NT2/D1 (cell line): ENCODE measurements at regions not wholly inside any gene's neighbourhood (a gene's known extent, or its start where the extent isn't known, plus 50 kb on each side); places are given as distances from the start of the nearest gene placed in this dataset.

ENCODE experiments used
- DNase-seq: peaks from one replicate; pipeline ENCODE4 v3.0.0-alpha.2; 2011; ENCODE audit warnings: low read depth, low spot score
- H3K27me3 ChIP-seq: 2 replicates; pipeline ENCODE4 v1.6.0; 2011; ENCODE audit warnings: mild to moderate bottlenecking; ENCODE audit not compliant: insufficient read length, insufficient read depth
- H3K36me3 ChIP-seq: 2 replicates; pipeline ENCODE4 v1.6.1; 2011; ENCODE audit warnings: mild to moderate bottlenecking, low read length, mixed read lengths; ENCODE audit not compliant: insufficient read depth, insufficient read length
- H3K4me1 ChIP-seq: 2 replicates; pipeline ENCODE4 v1.5.1; 2011; ENCODE audit not compliant: insufficient read depth, insufficient read length
- H3K4me3 ChIP-seq: 2 replicates; pipeline ENCODE4 v1.5.1; 2011; ENCODE audit warnings: low read depth; ENCODE audit not compliant: insufficient read length
- H3K9ac ChIP-seq: 2 replicates; pipeline ENCODE4 v1.6.0; 2011; ENCODE audit warnings: low read depth; ENCODE audit not compliant: insufficient read length
- H3K9me3 ChIP-seq: 2 replicates; pipeline ENCODE4 v1.5.1; 2011; ENCODE audit warnings: mild to moderate bottlenecking, low read length; ENCODE audit not compliant: insufficient read depth
- SUZ12 ChIP-seq: IDR thresholded peaks from 2 replicates; pipeline ENCODE4 v1.6.1; 2011; ENCODE audit not compliant: insufficient read length, insufficient read depth; ENCODE audit errors: extremely low read depth
- YY1 ChIP-seq: IDR thresholded peaks from 2 replicates; pipeline ENCODE4 v1.6.1; 2011; ENCODE audit not compliant: insufficient read length, insufficient read depth
- ZNF274 ChIP-seq: IDR thresholded peaks from 2 replicates; pipeline ENCODE4 v1.6.1; 2011; ENCODE audit warnings: mild to moderate bottlenecking, low read depth, low read length

DNA sequence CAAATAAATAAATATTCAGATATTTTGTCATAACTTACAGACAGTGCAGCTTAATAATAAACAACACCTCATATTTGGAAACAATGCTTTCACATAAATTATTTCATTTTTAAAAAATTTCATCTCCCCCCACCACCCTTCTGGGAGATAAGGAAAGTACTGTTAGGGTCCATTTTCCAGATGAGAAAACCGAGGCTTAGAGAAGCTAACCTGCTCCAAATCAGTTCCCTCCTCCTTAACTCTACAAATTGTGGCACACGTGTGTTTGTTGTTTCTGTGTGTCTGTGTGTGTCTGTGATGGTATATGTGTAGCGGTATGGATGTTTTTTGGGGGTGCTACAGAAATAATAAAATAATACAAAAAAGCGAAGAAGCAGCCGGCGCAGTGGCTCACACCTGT is 54.2 kb upstream of the NAA20 start:
- Histone ChIP-seq H3K9ac (no peak overlapping the region), H3K36me3 (peaks cover 2% of the 10 kb centered on the region), H3K27me3 (no peaks in the 10 kb centered on the region), H3K9me3 (no peaks in the 10 kb centered on the region), H3K4me3 (no peak overlapping the region), H3K4me1 (peaks cover 5% of the 10 kb centered on the region)
- no peak for TF ChIP-seq ZNF274
- TF ChIP-seq SUZ12 = no peak
- TF ChIP-seq YY1 = no peak
- DNase-seq = no peak

DNA sequence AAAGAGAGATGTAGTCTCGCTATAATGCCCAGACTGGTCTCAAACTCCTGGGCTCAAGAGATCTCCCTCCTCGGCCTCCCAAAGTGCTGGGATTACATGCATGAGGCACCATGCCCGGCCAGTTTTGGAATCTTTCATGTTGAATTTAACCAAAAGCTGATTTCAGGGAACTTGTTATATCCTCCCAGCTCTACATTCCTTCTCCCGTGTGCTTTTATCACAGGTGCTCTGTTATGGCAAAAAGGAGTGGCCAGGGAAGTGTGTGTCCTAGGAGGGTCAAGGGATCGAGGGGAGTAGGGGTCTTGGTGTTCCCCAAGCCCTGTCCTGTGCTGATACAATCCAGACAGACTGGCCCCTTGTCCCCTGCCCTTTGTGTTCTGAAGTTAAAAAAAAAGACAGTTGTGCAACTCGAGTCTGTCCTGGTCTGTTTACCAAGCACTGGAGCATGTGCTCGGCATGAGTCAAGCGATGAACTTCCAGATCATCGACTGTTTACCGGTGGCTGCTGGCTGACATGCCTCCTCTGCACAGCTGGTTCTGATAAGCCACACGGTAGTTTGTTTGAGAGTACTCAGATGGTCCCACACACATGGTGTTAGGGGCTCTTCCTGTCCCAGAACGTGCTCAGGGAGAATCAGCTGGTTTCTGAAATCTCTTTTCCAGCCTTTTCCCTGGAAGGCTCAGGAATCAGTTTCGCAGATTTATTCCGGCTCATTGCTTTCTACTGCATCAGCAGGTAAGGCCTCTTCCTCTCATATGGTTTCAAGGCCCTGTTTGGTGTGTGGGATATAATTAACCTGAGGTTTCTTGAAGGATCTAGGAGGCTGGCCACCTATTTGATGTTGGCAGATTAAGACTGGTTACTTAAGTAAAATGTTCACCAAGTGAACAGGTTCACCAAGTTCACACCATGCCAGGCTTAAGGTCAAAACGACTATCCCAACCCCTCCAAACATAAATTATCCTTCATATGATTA is 52.6 kb upstream of the NAA20 start:
- H3K27me3 ChIP-seq = no peaks in the 10 kb centered on the region
- no peak overlapping the region for H3K4me3 ChIP-seq
- DNase-seq = no peak
- H3K36me3 ChIP-seq = peaks cover 2% of the 10 kb centered on the region
- TF ChIP-seq ZNF274 = no peak
- TF ChIP-seq SUZ12 = no peak
- TF ChIP-seq YY1 = no peak
- H3K4me1 ChIP-seq = peaks cover 2% of the 10 kb centered on the region
- H3K9me3 ChIP-seq = no peaks in the 10 kb centered on the region
- no peak overlapping the region for H3K9ac ChIP-seq

DNA sequence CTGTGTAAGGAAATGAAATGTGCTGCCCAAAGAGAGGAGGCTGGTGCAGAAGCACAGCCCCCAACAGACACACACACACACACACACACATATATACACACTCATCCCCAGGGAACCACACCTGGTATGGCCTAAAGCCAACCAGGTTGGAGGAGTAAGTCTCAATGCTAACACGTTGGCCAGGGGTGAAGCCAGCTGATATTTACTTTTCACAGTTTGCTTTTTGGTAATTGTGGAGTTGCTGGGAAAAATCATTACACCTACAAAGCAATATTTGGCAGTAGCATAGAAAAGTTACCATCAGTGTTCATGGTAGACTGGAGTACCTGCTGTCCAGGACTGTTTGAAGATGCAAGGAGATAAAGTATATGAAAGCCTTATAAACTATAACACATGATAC is 50.3 kb upstream of the NAA20 start:
- Histone ChIP-seq H3K9me3 (no peaks in the 10 kb centered on the region), H3K4me3 (no peak overlapping the region), H3K27me3 (no peaks in the 10 kb centered on the region), H3K36me3 (peaks cover 2% of the 10 kb centered on the region), H3K4me1 (no peaks in the 10 kb centered on the region), H3K9ac (no peak overlapping the region)
- TF ChIP-seq YY1 (no peak), ZNF274 (no peak), SUZ12 (no peak)
- DNase-seq = no peak
